IMR-90 (cell line): ENCODE measurements at regions not wholly inside any gene's neighbourhood (a gene's known extent, or its start where the extent isn't known, plus 50 kb on each side); places are given as distances from the start of the nearest gene placed in this dataset.

Experiments
- ATAC-seq: fragments of 200-7000 bp; cut with Tn5 transposase; 2 replicates; pipeline ENCODE4 v1.9.1; 2020; ENCODE audit warnings: low read depth, mild to moderate bottlenecking, moderate library complexity
- BruUV-seq: library from RNA; stranded (reverse); fragments of 400-500 nt; replicated peaks from 2 replicates; lab custom pipeline; 2021; lab: Mats Ljungman, UMichigan
- CTCF ChIA-PET: fragments of 300-600 bp; formaldehyde crosslinking; extraction: SDS; loops from one replicate; lab custom pipeline; 2021; ENCODE audit warnings: antibody characterized with exemption; lab: Yijun Ruan, JAX
- POLR2A ChIA-PET: fragments of 300-600 bp; sonication (Branson Sonifier 250); formaldehyde crosslinking; loops from one replicate; lab custom pipeline; 2022; ENCODE audit warnings: antibody characterized with exemption; ENCODE audit not compliant: unreplicated experiment; lab: Charles Lee
- DNase-seq: peaks from one replicate; pipeline ENCODE4 v3.0.0; 2013
- H2AFZ ChIP-seq: replicated peaks from 2 replicates; pipeline ENCODE3; 2013; ENCODE audit warnings: low read length, mild to moderate bottlenecking; ENCODE audit not compliant: poor library complexity
- H2AK5ac ChIP-seq: 2 replicates; pipeline ENCODE4 v1.6.1; 2013; ENCODE audit warnings: low read depth, low read length, inconsistent platforms
- H2AK9ac ChIP-seq: replicated peaks from 2 replicates; pipeline ENCODE3; 2013; ENCODE audit warnings: mild to moderate bottlenecking, low read depth, low read length, moderate library complexity; ENCODE audit not compliant: poor library complexity
- H2BK120ac ChIP-seq: 2 replicates; pipeline ENCODE4 v1.6.1; 2013; ENCODE audit warnings: low read depth, low read length, inconsistent platforms
- H2BK15ac ChIP-seq: 3 replicates; pipeline ENCODE4 v1.6.1; 2013; ENCODE audit warnings: low read depth, low read length, inconsistent platforms
- H2BK20ac ChIP-seq: 2 replicates; pipeline ENCODE4 v1.6.1; 2013; ENCODE audit warnings: low read depth, mild to moderate bottlenecking, inconsistent platforms, low read length, moderate library complexity
- H2BK5ac ChIP-seq: 2 replicates; pipeline ENCODE4 v1.6.1; 2013; ENCODE audit warnings: mild to moderate bottlenecking, low read depth, low read length, inconsistent platforms; ENCODE audit not compliant: poor library complexity, severe bottlenecking
- H3K14ac ChIP-seq: replicated peaks from 2 replicates; pipeline ENCODE4 v1.6.1; 2013; ENCODE audit warnings: low read depth, low read length, inconsistent platforms
- H3K18ac ChIP-seq: 2 replicates; pipeline ENCODE4 v1.6.1; 2013; ENCODE audit warnings: low read depth, low read length, control low read depth
- H3K23ac ChIP-seq: 2 replicates; pipeline ENCODE4 v1.6.1; 2013; ENCODE audit warnings: low read depth, low read length, inconsistent platforms
- H3K27ac ChIP-seq: 2 replicates; pipeline ENCODE4 v1.5.1; 2013; ENCODE audit warnings: mild to moderate bottlenecking, control low read depth, low read length; ENCODE audit not compliant: insufficient read depth
- H3K27me3 ChIP-seq: 2 replicates; pipeline ENCODE4 v1.6.1; 2013; ENCODE audit warnings: low read length; ENCODE audit not compliant: control insufficient read depth, insufficient read depth
- H3K36me3 ChIP-seq: 2 replicates; pipeline ENCODE4 v1.6.1; 2013; ENCODE audit warnings: low read length, mixed read lengths; ENCODE audit not compliant: control insufficient read depth, insufficient read depth
- H3K4ac ChIP-seq: 2 replicates; pipeline ENCODE4 v1.6.1; 2013; ENCODE audit warnings: low read depth, low read length, inconsistent platforms
- H3K4me1 ChIP-seq: 2 replicates; pipeline ENCODE4 v1.6.1; 2013; ENCODE audit warnings: low read length, mixed read lengths; ENCODE audit not compliant: control insufficient read depth, insufficient read depth
- H3K4me2 ChIP-seq: 2 replicates; pipeline ENCODE4 v1.6.1; 2013; ENCODE audit warnings: low read depth, mild to moderate bottlenecking, control low read depth, low read length, moderate library complexity
- H3K4me3 ChIP-seq: 2 replicates; pipeline ENCODE4 v1.5.1; 2013; ENCODE audit warnings: low read depth, mild to moderate bottlenecking, control low read depth, low read length, moderate library complexity; ENCODE audit not compliant: insufficient read depth
- H3K56ac ChIP-seq: 2 replicates; pipeline ENCODE4 v1.6.1; 2013; ENCODE audit warnings: low read length, inconsistent platforms; ENCODE audit not compliant: insufficient read depth; ENCODE audit errors: extremely low read depth
- H3K79me1 ChIP-seq, 2 experiments: 2 replicates each; pipeline ENCODE4 v1.6.1; 2013; ENCODE audit warnings: low read length in 2 of 2, inconsistent platforms in 1 of 2, low read depth in 1 of 2
- H3K9ac ChIP-seq: 2 replicates; pipeline ENCODE4 v1.6.1; 2013; ENCODE audit warnings: low read depth, low read length, control low read depth
- H3K9me1 ChIP-seq: 2 replicates; pipeline ENCODE4 v1.6.1; 2013; ENCODE audit warnings: low read length, inconsistent platforms; ENCODE audit not compliant: insufficient read depth
- H3K9me3 ChIP-seq: 2 replicates; pipeline ENCODE4 v1.6.1; 2013; ENCODE audit warnings: low read length; ENCODE audit not compliant: control insufficient read depth, insufficient read depth
- H4K20me1 ChIP-seq: 2 replicates; pipeline ENCODE4 v1.6.1; 2013; ENCODE audit warnings: low read length, inconsistent platforms; ENCODE audit not compliant: insufficient read depth
- H4K5ac ChIP-seq: 2 replicates; pipeline ENCODE4 v1.6.1; 2013; ENCODE audit warnings: mild to moderate bottlenecking, low read depth, low read length, control low read depth
- H4K8ac ChIP-seq, 2 experiments: 2 replicates each; pipeline ENCODE4 v1.6.1; 2013; ENCODE audit warnings: low read depth in 2 of 2, low read length in 2 of 2, control low read depth in 1 of 2, inconsistent platforms in 1 of 2
- H4K91ac ChIP-seq: 2 replicates; pipeline ENCODE4 v1.6.1; 2013; ENCODE audit warnings: low read depth, low read length, inconsistent platforms; ENCODE audit not compliant: insufficient read depth
- BHLHE40 ChIP-seq: fragments of 150-350 bp; IDR thresholded peaks from 2 replicates; pipeline ENCODE4 v1.6.1; 2016; ENCODE audit warnings: mild to moderate bottlenecking, low read depth, low read length
- CEBPB ChIP-seq: IDR thresholded peaks from 2 replicates; pipeline ENCODE4 v1.6.1; 2012; ENCODE audit warnings: low read depth, low read length, improper control_type of control experiment
- CHD1 ChIP-seq: IDR thresholded peaks from 2 replicates; pipeline ENCODE4 v1.6.1; 2012; ENCODE audit warnings: low read depth, low read length, improper control_type of control experiment
- CTCF ChIP-seq: conservative IDR thresholded peaks from 2 replicates; pipeline ENCODE4 v1.5.1; 2012; ENCODE audit warnings: mild to moderate bottlenecking, low read depth, low read length, improper control_type of control experiment
- FOS ChIP-seq: fragments of 150-350 bp; IDR thresholded peaks from 2 replicates; pipeline ENCODE4 v1.6.1; 2016; ENCODE audit warnings: low read depth, low read length
- MAFK ChIP-seq: IDR thresholded peaks from 2 replicates; pipeline ENCODE4 v1.6.1; 2012; ENCODE audit warnings: low read depth, low read length, improper control_type of control experiment
- MAZ ChIP-seq: IDR thresholded peaks from 2 replicates; pipeline ENCODE4 v1.6.1; 2012; ENCODE audit warnings: low read depth, mild to moderate bottlenecking, low read length, improper control_type of control experiment, moderate library complexity, borderline replicate concordance
- MXI1 ChIP-seq: IDR thresholded peaks from 2 replicates; pipeline ENCODE4 v1.6.1; 2012; ENCODE audit warnings: low read depth, mild to moderate bottlenecking, low read length, moderate library complexity, borderline replicate concordance
- NFE2L2 ChIP-seq: fragments of 150-350 bp; IDR thresholded peaks from 2 replicates; pipeline ENCODE4 v1.6.1; 2016; ENCODE audit warnings: low read depth, mild to moderate bottlenecking, low read length
- POLR2A ChIP-seq: IDR thresholded peaks from 2 replicates; pipeline ENCODE4 v1.6.1; 2012; ENCODE audit warnings: mild to moderate bottlenecking, low read depth, low read length
- RAD21 ChIP-seq: IDR thresholded peaks from 2 replicates; pipeline ENCODE4 v1.6.1; 2012; ENCODE audit warnings: low read length, improper control_type of control experiment
- RCOR1 ChIP-seq: IDR thresholded peaks from 2 replicates; pipeline ENCODE4 v1.6.1; 2012; ENCODE audit warnings: mild to moderate bottlenecking, low read length, improper control_type of control experiment; ENCODE audit not compliant: insufficient replicate concordance
- RFX5 ChIP-seq: IDR thresholded peaks from 2 replicates; pipeline ENCODE4 v1.8.0; 2012; ENCODE audit warnings: low read depth, mild to moderate bottlenecking, low read length, moderate library complexity
- SMC3 ChIP-seq: fragments of 150-350 bp; IDR thresholded peaks from 2 replicates; pipeline ENCODE4 v1.6.1; 2016; ENCODE audit warnings: low read depth, mild to moderate bottlenecking, antibody characterized with exemption, low read length, moderate library complexity
- WGBS, 2 experiments: methylation state at CpG; one replicate each; pipeline versions ENCODE4 v1.1.5 to v1.1.7; 2013; ENCODE audit warnings: missing lambda C conversion rate in 2 of 2; ENCODE audit not compliant: insufficient read length in 1 of 2; ENCODE audit errors: extremely low coverage in 2 of 2; 5-methylcytosine and 5-hydroxymethylcytosine counted together
- dilution Hi-C: fragments of 300-500 bp; cut with HindIII; formaldehyde crosslinking; loops from one replicate; pipeline ENCODE4 v1.14.3; 2018; ENCODE audit warnings: low sequenced_read_pairs; ENCODE audit not compliant: unreplicated experiment
- in situ Hi-C: fragments of 300-500 bp; cut with MboI; formaldehyde crosslinking; loops from 3 replicates; pipeline ENCODE4 v1.14.3; 2019; ENCODE audit warnings: low sequenced_read_pairs, inconsistent platforms, mixed read lengths
- intact Hi-C: fragments of 100-400 bp; cut with micrococcal nuclease; formaldehyde crosslinking; loops from 2 replicates; pipeline ENCODE4 v1.10.0; 2022
- TF ChIP-seq, protein P1 (sequence below): fragments of 150-350 bp; IDR thresholded peaks from 2 replicates; pipeline ENCODE4 v1.6.1; 2016; ENCODE audit warnings: low read depth, mild to moderate bottlenecking, low read length, moderate library complexity, borderline replicate concordance
- TF ChIP-seq, protein P2 (sequence below): fragments of 150-350 bp; IDR thresholded peaks from 2 replicates; pipeline ENCODE4 v1.6.1; 2017; ENCODE audit warnings: mild to moderate bottlenecking, antibody characterized with exemption, low read length, low read depth

DNA sequence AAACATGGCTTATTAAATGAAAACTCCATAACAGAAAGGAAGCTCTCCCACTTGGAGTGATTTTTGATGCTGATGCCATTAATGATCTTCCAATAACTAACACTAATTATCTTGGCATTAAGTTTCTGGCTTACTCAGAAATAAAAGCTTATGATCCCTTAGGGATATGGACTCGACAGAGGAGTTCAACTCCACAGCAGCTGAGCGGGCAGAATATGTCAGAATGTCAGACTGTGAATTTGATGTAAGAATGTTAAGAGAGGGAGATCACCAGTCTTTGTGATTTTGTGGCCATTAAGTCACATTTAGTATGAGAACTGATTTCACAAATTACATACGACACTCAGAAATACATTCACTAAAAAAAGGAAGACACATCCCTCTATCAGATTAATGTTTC, 2244.0 kb downstream of the ARAP2 start:
- intact Hi-C loops: no loop called here
- H3K9me1 ChIP-seq: no peaks in the 10 kb centered on the region
- no peak overlapping the region for H3K4ac ChIP-seq
- ChIA-PET CTCF (no interaction called here), POLR2A (no interaction called here)
- H3K4me2 ChIP-seq: no peak overlapping the region
- H3K18ac ChIP-seq: no peak overlapping the region
- no peaks in the 10 kb centered on the region for H3K27me3 ChIP-seq
- H2AK5ac ChIP-seq: no peak overlapping the region
- H3K9ac ChIP-seq: no peak overlapping the region
- no peaks in the 10 kb centered on the region for H4K20me1 ChIP-seq
- no peak overlapping the region for H2AK9ac ChIP-seq
- H4K8ac ChIP-seq: no peak overlapping the region
- H3K27ac ChIP-seq: no peak overlapping the region
- no peak overlapping the region for H4K91ac ChIP-seq
- H3K79me1 ChIP-seq: no peaks in the 10 kb centered on the region
- H2BK20ac ChIP-seq: no peak overlapping the region
- BruUV-seq: no TSS peak
- no peak overlapping the region for H3K23ac ChIP-seq
- dilution Hi-C loops: no loop called here
- ATAC-seq (no peak), DNase-seq (no peak)
- no peaks in the 10 kb centered on the region for H3K36me3 ChIP-seq
- H3K4me3 ChIP-seq: no peak overlapping the region
- H3K14ac ChIP-seq: no peak overlapping the region
- no CpG with 5 or more reads among the region's 3 CpGs for WGBS, 2 experiments
- H3K4me1 ChIP-seq: no peaks in the 10 kb centered on the region
- H4K5ac ChIP-seq: no peak overlapping the region
- no peak for TF ChIP-seq SMC3
- TF ChIP-seq, protein P1, sequence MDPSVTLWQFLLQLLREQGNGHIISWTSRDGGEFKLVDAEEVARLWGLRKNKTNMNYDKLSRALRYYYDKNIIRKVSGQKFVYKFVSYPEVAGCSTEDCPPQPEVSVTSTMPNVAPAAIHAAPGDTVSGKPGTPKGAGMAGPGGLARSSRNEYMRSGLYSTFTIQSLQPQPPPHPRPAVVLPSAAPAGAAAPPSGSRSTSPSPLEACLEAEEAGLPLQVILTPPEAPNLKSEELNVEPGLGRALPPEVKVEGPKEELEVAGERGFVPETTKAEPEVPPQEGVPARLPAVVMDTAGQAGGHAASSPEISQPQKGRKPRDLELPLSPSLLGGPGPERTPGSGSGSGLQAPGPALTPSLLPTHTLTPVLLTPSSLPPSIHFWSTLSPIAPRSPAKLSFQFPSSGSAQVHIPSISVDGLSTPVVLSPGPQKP: no peak
- TF ChIP-seq NFE2L2: no peak
- TF ChIP-seq MXI1: no peak
- TF ChIP-seq RFX5: no peak
- TF ChIP-seq RCOR1: no peak
- no peak for TF ChIP-seq POLR2A
- TF ChIP-seq BHLHE40: no peak
- TF ChIP-seq, protein P2, sequence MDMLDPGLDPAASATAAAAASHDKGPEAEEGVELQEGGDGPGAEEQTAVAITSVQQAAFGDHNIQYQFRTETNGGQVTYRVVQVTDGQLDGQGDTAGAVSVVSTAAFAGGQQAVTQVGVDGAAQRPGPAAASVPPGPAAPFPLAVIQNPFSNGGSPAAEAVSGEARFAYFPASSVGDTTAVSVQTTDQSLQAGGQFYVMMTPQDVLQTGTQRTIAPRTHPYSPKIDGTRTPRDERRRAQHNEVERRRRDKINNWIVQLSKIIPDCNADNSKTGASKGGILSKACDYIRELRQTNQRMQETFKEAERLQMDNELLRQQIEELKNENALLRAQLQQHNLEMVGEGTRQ: no peak
- TF ChIP-seq MAZ: no peak
- no peak for TF ChIP-seq CEBPB
- no peak for TF ChIP-seq MAFK
- TF ChIP-seq FOS: no peak
- TF ChIP-seq CTCF: no peak
- TF ChIP-seq RAD21: no peak
- no peak for TF ChIP-seq CHD1
- H2BK120ac ChIP-seq: no peak overlapping the region
- H3K9me3 ChIP-seq: no peaks in the 10 kb centered on the region
- in situ Hi-C loops: no loop called here
- H2BK5ac ChIP-seq: no peak overlapping the region
- no peak overlapping the region for H2BK15ac ChIP-seq
- H2AFZ ChIP-seq: no peak overlapping the region
- H3K56ac ChIP-seq: no peak overlapping the region
